ENCODE measurements at regions not wholly inside any gene's neighbourhood (a gene's known extent, or its start where the extent isn't known, plus 50 kb on each side); places are given as distances from the start of the nearest gene placed in this dataset.

GRCh38 chr22:49368976-49369725 lies 458.5 kb downstream of the BRD1 start:
- DNase-seq (ENCODE audit: low read depth in 2 of 2) = no peak

GRCh38 chr22:49368221-49368975 lies 459.3 kb downstream of the BRD1 start:
- no peak for DNase-seq (ENCODE audit: low read depth in 2 of 2)

GRCh38 chr22:49367041-49367697 lies 460.5 kb downstream of the BRD1 start:
- DNase-seq (ENCODE audit: low read depth in 2 of 2) = no peak

- DNase-seq (ENCODE audit: low read depth in 2 of 2) = no peak
Measured at GRCh38 chr22:49366437-49366836, 461.2 kb downstream of the BRD1 start.

GRCh38 chr22:49365910-49366309 lies 461.8 kb downstream of the BRD1 start:
- DNase-seq (ENCODE audit: low read depth in 2 of 2) = no peak

GRCh38 chr22:49365191-49365837 lies 462.4 kb downstream of the BRD1 start:
- no peak for DNase-seq (ENCODE audit: low read depth in 2 of 2)

- no peak for DNase-seq (ENCODE audit: low read depth in 2 of 2)
Measured at GRCh38 chr22:49364398-49364797, 463.3 kb downstream of the BRD1 start.

GRCh38 chr22:49363526-49364230 lies 464.0 kb downstream of the BRD1 start:
- DNase-seq (ENCODE audit: low read depth in 2 of 2) = no peak

GRCh38 chr22:49362211-49362839 lies 465.3 kb downstream of the BRD1 start:
- DNase-seq (ENCODE audit: low read depth in 2 of 2) = no peak

GRCh38 chr22:49361164-49361563 lies 466.5 kb downstream of the BRD1 start:
- no peak for DNase-seq (ENCODE audit: low read depth in 2 of 2)

- no peak for DNase-seq (ENCODE audit: low read depth in 2 of 2)
Measured at GRCh38 chr22:49360746-49361145, 466.9 kb downstream of the BRD1 start.

GRCh38 chr22:49359076-49359475 lies 468.6 kb downstream of the BRD1 start:
- no peak for DNase-seq (ENCODE audit: low read depth in 2 of 2)

- no peak for DNase-seq (ENCODE audit: low read depth in 2 of 2)
Measured at GRCh38 chr22:49357661-49358440, 469.8 kb downstream of the BRD1 start.

- DNase-seq (ENCODE audit: low read depth in 2 of 2) = no peak
Measured at GRCh38 chr22:49356428-49356827, 471.2 kb downstream of the BRD1 start.

- no peak for DNase-seq (ENCODE audit: low read depth in 2 of 2)
Measured at GRCh38 chr22:49355211-49355920, 472.3 kb downstream of the BRD1 start.

- no peak for DNase-seq (ENCODE audit: low read depth in 2 of 2)
Measured at GRCh38 chr22:49354516-49355210, 473.0 kb downstream of the BRD1 start.

GRCh38 chr22:49353235-49353634 lies 474.4 kb downstream of the BRD1 start:
- DNase-seq (ENCODE audit: low read depth in 2 of 2) = no peak

- no peak for DNase-seq (ENCODE audit: low read depth in 2 of 2)
Measured at GRCh38 chr22:49352361-49353169, 475.1 kb downstream of the BRD1 start.
